ENCODE measurements at regions not wholly inside any gene's neighbourhood (a gene's known extent, or its start where the extent isn't known, plus 50 kb on each side); places are given as distances from the start of the nearest gene placed in this dataset.

DNA sequence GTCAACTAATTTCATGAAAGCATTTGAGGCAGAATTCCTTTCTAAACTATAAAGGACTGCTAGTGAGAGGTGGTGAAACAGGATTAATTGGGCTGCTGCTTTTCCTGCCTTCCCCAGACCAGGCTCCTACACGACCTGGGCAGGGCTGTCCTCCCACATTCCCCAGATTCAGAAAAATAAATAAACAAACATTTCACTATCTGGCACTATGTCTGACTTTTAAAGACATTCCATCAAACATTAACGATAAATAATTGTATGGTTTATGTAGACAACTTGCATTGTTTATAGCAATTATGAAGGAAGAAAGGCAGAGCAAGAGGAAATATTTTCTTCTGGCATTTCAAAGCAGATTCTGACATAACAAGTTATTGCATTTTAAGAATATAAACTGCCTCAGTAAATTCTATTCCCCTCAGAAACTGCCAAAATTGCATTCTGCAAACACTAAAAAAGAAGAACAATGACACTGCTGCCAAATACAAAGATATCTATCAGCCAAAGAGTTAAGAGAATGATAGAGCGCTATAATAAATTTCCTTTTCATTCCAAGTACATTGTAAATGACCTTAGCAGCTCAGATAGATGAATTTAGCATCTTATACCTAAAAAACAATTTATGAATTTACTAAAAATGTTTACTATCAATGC, 214.7 kb upstream of the INTU start:
- TF ChIP-seq ZNF274 (IDR thresholded peaks at IDR 0.05; ENCODE audit: low read depth, low read length) = no peak
- no peak for TF ChIP-seq SUZ12 (IDR thresholded peaks at IDR 0.05; ENCODE audit: extremely low read depth, insufficient read depth, insufficient read length)
- no peak for TF ChIP-seq YY1 (IDR thresholded peaks at IDR 0.05; ENCODE audit: insufficient read depth, insufficient read length)
